ENCODE measurements at regions not wholly inside any gene's neighbourhood (a gene's known extent, or its start where the extent isn't known, plus 50 kb on each side); places are given as distances from the start of the nearest gene placed in this dataset.

GRCh38 chr1:73860421-73860950 is 337.5 kb downstream of the LRRIQ3 start:
- TF ChIP-seq CTCF (conservative IDR thresholded peaks at IDR 0.05) (no peak), EZH2 (IDR thresholded peaks at IDR 0.05; ENCODE audit: low read depth) (no peak)

Measured in PC-9 (cell line).